GM18909 (cell line): ENCODE measurements at regions not wholly inside any gene's neighbourhood (a gene's known extent, or its start where the extent isn't known, plus 50 kb on each side); places are given as distances from the start of the nearest gene placed in this dataset.
"Not testable (repeated sequence)": the region's sequence is repeated elsewhere in the genome, so short reads cannot be mapped to it uniquely, and the experiment has no call there.

Experiments
- ATAC-seq: cut with Tn5 transposase; IDR thresholded peaks from one replicate; pipeline ENCODE4 v1.9.1; 2021; ENCODE audit warnings: mild to moderate bottlenecking; ENCODE audit not compliant: unreplicated experiment, poor library complexity

DNA sequence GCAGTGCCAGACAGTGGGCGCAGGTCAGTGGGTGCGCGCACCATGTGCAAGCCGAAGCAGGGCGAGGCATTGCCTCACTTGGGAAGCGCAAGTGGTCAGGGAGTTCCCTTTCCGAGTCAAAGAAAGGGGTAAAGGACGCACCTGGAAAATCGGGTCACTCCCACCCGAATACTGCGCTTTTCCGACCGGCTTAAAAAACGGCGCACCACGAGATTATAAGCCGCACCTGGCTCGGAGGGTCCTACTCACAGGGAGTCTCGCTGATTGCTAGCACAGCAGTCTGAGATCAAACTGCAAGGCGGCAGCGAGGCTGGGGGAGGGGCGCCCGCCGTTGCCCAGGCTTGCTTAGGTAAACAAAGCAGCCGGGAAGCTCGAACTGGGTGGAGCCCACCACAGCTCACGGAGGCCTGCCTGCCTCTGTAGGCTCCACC lies 77.9 kb downstream of the NR4A2 start:
- ATAC-seq, result not testable (repeated sequence)

DNA sequence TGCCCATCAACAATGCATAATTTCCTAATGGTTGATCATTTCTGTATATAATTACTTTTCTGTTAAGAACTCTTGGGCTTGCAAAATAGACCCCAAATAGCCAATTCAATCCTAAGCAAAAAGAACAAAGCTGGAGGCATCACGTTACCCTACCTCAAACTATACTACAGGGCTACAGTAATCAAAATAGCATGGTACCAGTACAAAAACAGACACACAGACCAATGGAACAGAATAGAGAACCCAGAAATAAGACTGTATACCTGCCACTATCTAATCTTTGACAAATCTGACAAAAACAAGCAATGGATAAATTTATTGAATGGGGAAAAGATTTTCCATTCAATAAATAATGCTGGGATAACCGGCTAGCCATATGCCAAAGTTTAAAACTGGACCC lies 78.8 kb downstream of the NR4A2 start:
- ATAC-seq, result no peak

DNA sequence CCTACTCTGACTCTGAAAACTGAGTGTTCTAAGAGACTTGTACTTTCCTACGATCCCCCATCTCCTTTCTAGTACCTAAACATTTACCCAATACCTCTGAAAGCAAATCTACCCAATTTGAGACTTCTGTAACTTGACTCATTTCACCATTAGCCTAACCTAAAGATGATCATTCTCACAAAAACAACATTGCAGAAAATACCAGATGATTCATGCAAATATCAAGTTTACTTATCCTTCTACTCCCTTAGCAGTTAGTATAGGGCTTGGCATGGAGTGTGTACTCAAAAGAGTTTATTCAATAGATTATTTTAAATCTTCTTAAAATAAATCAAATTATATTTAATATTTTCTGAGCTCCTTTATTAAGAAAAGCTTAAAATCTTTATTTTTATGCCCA lies 89.6 kb downstream of the NR4A2 start:
- no peak for ATAC-seq

DNA sequence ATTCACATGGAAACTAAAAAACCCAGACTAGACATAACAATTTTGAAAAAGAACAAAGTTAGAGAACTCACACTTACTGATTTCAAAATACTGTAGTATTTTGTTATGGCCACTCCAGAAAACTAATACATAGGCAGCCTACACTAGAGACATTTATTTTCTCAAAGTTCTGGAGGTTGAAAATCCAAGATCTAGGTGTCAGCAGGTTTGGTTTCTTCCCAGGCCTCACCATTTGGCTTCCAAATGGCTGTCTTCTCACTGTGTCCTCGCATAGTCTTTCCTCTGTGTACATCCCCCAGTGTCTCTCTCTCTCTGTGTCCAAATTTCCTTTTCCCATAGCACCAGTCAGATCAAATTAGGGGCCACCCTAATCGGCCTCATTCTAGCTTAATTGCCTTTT lies 95.0 kb downstream of the NR4A2 start:
- ATAC-seq, result no peak

DNA sequence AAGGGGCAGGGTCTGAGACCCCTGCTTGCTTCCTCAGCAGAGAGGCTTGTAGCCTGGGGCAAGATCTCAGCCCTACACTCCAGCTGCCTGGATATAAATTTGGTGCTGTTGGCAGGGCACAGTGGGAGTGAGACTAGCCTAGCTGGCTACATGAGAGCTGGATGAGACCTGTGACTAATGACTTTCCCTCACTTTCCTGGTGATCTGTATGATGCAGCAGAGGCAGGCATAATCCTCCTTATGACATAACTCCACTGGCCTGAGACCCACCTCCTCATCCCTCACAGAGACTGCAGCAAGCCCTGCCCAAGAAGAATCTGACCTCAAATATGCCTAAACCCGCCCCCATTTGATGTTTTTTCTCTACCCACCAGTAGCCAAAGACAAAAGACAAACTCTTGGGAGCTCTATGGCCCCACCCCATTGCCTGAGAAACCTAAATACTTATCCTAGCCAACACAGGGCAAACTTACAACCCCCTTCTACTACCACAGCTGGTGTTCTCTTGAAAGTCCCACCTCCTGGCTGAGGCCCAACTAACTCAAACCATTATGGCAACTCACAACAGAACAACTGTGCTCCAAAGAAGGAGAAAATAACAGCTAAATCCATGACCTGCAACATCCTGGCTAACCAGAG lies 102.7 kb downstream of the NR4A2 start:
- ATAC-seq, result no peak

DNA sequence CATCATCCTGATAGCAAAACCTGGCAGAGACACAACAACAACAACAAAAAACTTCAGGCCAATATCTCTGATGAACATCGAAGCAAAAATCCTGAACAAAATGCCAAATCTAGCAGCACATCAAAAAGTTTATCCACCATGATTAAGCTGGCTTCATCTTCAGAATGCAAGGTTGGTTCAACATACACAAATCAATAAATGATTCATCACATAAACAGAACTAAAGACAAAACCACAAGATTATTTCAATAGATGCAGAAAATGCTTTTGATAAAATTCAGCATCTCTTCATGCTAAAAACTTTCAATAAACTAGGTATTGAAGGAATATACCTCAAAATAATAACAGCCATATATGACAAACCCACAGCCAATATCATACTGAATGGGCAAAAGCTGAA lies 109.2 kb downstream of the NR4A2 start:
- not testable (repeated sequence) for ATAC-seq

DNA sequence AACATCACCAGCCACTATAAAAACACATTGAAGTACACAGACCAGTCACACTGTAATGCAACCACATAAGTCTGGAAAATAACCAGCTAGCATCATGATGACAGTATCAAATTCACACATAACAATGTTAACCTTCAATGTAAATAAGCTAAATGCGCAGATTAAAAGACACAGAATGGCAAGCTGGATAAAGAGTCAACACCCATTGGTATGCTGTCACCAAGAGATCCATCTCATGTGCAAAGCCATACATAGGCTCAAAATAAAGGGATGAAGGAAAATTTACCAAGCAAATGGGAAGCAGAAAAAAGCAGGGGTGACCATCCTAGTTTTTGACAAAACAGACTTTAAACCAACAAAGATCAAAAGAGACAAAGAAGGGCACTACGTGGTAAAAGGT lies 110.8 kb downstream of the NR4A2 start:
- ATAC-seq, result no peak

DNA sequence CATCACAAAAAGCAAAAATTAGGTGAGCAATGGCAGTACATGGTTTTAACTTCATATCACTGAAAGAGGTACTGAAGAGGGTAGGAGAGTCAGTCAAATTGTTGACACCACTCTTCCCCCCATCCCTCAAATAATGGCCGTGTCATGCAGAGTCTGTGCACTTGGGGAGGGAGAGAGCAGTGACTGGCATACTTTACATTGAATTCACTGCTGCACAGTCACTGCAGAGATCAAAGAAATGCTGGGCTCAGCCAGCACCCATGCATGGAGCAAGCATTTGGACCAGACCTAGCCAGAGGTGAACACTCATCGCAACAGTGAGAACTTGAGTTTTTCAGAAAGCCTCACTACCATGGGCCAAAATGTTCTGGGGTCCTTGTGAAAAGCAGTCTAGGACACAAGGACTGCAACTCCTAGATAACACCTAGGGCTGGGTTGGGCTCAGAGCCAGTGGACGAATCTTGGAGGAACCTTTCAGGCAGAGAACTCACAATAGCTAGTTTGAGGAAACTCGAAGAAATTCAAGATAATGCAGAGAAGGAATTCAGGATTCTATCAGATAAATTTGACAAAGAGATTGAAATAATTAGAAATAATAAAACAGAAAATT lies 112.9 kb downstream of the NR4A2 start:
- ATAC-seq, result no peak

DNA sequence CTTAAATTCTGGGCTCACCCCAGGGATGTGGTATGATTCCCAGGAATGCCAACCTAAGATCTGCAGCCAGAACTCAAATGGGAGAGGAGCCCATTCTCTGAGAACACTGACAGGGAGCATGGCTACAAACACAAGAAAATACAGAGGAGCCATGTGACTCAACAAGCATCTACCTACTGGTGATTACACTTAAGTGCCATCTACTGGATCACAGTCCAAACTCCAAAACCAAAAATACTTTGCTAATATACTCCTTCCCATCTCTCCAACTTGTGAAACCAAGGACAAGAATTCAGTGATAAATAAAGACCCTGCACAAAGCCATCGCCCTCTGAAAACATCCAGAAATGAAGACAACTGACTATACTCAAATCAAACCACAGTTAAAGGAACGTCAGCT lies 116.9 kb downstream of the NR4A2 start:
- ATAC-seq, result no peak

DNA sequence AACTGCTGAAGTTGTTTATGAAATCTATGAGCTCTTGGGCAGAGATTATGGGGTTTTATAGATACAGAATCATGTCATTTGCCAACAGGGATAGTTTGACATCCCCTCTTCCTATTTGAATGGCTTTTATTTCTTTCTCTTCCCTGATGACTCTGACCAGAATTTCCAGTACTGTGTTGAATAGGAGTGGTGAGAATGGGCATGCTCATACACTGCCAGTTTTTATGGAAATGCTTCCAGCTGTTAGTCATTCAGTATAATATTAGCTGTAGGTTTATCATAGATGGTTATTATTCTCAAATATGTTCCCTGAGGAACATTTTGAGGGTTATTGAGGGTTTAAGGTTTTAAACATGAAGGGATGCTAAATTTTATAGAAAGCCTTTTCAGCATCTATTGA lies 121.2 kb downstream of the NR4A2 start:
- ATAC-seq, result no peak

DNA sequence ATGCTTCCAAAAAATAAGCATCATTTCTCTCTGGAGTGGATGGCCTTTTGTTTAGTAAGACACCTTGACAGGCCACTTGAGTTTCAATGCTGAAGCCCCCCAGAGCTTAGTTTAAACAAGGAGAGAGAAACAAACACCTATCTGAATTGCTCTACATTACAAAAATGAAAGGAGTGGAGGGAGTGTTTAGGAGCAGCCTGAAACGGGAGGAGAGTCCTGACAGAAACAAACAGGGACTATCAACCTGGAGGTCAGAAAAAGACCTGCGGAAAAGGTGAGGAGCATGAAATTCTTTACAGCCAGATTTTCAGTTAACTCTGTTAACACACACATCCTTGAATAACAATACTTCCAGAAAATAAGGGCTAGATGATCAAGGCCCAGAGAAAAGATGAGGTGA lies 126.2 kb downstream of the NR4A2 start:
- ATAC-seq, result no peak

DNA sequence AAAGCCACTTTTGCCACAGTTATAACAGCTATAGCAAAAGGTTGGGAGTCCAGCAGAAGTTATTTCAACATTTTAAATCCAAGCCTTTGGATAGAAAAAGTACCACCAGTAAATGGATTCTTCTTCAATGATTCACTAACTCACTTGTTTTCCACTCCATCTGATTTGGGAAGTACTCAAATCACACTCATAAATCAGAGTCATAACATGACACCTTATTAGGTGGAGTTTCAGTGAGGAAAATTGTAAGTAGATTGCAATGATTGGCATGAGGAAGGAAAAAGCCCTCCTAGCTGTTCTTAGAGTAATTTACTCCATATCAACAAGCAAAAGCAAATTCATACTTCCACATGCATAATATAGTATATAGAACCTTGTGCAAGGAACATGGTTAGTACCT lies 132.9 kb downstream of the NR4A2 start:
- no peak for ATAC-seq

DNA sequence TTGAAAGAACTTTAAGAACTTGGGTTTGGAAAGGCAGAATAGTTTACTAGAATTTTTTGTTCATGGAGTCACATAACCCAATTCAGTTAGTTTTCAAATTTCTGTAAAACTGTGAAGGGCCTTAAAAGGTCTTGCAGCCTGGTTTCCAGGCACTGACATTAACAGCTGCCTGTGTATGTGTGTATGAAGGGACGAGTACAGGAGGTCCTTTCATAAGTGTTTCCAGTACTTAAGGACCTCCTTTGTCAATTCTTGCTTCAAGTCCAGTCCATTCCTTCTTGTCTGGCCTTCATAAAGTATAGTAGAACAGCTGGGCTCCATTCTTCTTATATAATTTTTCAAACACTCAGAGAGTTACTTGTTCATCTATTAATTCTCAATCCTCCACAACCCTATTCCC lies 136.5 kb downstream of the NR4A2 start:
- ATAC-seq, result no peak

DNA sequence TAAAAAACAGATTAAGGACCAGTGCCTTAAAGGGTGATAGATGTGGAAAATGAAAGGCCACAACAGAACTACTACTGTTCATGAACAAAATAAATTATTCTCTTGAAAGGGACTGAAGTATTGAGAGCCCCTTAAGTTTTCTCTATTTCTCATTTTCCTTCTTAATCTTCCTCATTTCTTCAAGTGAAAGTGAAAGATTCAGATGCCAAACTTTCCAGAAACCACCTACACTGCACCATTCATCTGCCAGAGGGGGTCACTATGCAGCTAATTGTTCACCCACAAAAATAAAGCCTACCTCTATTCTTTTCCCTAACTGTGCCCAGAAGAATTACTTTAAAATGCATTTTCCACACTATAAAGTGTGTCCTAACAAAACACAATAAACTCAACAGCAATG lies 140.1 kb downstream of the NR4A2 start:
- ATAC-seq, result peak; percentile 75

DNA sequence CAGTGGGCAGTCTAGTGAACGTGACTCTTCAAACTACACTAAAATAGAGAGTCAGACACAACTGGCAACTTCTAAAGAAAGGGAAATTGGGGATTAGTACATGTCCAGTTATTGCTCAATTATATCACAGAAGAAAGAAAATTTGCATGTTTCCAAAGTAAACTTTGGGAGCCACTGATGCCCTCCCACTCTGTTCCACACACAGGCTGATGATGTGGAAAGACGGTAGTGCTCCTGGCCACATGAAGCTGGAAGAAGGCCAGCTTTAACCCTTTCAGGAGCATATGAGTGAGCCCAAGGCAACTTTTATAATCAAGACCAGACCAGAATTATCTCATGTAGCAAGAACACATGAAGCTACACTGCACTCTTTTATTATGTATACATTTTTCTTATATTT lies 141.0 kb downstream of the NR4A2 start:
- no peak for ATAC-seq

DNA sequence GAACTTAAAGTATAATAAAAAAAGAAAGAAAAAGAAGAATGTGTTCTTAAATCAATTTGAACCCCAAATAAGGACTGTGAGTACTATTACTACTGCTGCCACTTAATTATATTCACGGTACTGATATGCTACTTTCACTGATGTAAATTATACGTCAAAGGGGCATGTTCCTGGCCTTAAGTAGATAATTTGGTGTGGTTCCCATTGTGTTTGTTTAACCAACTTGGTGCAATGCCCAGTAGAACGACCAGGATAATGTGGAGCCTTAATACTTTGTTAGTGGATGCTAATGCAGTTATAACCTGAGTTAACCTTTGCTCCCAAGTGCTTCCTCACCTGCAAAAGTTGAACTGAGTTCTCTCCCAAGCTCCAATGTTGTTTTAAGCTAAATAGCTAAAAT lies 142.0 kb downstream of the NR4A2 start:
- ATAC-seq, result no peak

DNA sequence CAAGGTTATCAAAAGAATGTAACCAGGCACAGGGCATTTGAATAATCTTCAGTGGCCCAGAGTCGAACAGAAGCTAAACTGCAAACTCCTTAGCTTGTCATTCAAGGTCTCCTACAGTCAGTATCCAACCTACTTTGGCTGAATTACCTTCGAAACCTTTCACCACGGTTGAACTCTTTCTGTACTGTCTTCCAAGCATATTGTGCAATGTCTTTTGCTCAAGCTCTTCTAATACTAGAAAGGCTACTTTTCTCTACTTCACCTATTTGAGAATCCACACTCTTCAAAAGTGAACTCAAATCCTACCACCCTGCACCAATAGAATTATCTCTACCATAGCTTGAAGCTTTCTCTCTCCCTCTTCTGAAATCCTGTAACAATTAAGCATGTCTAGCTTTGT lies 142.9 kb downstream of the NR4A2 start:
- no peak for ATAC-seq

DNA sequence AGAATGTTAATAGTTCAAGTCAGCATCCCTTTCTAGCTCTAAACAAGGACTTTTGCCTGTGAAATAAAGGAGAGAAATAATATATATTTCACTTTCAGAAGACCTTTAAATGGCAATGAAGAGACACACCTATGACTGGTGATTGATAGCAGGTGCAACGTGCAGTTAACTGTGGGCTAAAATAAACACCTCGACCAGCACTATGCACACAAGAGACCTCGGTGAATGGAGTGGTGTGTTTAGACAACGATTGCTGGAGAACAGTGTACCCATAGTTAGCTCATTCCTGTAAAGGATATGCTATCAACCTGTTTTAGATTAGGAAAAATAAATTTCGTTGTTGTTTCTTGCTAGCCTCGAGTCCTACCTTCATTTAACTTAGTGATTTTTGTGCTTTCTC lies 143.4 kb downstream of the NR4A2 start:
- ATAC-seq, result no peak

DNA sequence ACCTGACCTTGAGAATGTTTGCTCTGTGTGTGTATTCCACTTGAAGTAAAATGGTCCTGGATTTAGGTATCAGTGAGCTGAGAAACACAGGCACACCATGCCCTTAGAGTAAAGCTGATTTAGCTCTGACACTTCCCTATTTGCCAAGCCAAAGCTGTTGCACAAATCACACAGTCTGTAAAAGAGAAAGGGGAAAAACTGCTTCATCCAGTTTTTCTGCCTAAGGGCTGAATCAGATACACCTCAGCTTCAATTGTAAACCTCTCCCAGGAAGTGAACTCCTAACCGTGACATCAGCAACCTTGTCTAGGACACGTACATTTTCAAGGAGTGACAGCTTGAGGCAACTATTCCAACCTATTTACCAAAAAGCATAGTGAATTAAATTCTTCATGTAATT lies 150.4 kb downstream of the NR4A2 start:
- ATAC-seq, result no peak

DNA sequence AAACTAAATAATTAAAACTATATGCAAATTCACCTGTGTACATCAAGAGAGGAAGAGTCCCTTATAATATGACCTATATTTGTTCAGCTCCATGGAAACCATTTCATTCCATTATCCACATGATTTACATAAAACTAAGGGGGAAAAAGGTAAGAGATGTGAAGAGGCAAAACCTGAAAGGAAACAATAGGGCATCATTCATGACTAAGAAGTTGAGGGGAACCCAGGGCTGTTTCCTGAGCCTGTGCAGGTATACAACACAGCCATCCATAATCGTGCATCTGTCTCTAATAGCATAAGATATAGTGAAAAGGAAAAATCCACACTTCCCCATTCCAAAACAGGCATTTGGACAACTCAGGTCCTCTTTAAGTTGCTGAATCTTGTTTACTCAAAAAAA lies 151.3 kb downstream of the NR4A2 start:
- ATAC-seq, result no peak

DNA sequence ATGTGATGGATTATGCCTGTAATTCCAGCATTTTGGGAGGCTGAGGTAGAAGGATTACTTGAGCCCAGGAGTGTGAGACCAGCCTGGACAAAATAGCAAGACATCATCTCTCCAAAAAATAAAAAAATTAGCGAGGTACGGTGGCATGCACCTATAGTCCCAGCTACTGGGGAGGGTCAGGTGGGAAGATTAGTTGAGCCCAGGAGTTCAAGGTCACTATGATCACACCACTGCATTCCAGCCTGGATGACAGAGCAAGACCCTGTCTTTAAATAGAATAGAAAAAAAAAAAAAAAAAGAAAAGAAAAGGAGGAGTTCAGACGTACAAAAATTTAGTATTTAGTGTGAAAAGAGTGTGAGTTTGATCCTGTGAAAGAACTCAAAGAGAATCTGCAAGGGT lies 154.9 kb downstream of the NR4A2 start:
- ATAC-seq, result no peak

DNA sequence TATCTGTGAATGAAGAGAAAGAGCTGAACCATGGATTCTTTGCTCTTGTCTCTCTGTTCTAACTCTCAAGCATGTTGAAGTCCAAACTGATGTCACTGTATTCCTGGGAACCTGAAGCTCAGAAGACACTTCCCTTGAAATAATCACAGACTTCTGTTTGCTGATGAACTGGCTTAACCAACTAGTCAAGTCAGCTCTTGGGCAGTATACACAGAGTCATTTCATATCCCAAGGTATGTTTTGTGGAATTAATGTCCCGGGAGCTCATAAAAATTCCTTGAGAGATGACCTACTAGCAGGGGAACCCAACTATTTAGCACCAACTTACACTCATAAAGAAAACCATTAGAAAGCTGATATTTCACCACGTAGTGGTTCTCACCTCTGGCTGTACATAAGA lies 156.6 kb downstream of the NR4A2 start:
- ATAC-seq, result no peak

DNA sequence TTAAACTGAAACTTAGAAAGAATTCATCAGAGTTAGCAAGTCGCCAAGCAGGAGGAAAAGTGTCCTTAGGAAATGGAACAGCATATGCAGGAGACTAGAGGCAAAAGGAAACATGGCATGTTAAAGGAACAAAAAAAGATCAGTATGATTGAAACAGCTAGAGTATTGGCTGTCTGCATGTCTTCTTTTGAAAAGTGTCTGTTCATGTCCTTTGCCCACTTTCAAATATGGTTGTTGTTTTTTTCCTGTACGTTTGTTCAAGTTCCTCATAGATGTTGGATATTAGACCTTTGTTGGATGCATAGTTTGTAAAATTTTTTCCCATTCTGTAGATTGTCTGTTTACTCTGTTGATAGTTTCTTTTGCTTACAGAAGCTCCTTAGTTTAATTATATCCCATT lies 161.6 kb downstream of the NR4A2 start:
- ATAC-seq, result no peak
